ENCODE measurements at regions not wholly inside any gene's neighbourhood (a gene's known extent, or its start where the extent isn't known, plus 50 kb on each side); places are given as distances from the start of the nearest gene placed in this dataset.
"Not testable (repeated sequence)": the region's sequence is repeated elsewhere in the genome, so short reads cannot be mapped to it uniquely, and the experiment has no call there.

DNA sequence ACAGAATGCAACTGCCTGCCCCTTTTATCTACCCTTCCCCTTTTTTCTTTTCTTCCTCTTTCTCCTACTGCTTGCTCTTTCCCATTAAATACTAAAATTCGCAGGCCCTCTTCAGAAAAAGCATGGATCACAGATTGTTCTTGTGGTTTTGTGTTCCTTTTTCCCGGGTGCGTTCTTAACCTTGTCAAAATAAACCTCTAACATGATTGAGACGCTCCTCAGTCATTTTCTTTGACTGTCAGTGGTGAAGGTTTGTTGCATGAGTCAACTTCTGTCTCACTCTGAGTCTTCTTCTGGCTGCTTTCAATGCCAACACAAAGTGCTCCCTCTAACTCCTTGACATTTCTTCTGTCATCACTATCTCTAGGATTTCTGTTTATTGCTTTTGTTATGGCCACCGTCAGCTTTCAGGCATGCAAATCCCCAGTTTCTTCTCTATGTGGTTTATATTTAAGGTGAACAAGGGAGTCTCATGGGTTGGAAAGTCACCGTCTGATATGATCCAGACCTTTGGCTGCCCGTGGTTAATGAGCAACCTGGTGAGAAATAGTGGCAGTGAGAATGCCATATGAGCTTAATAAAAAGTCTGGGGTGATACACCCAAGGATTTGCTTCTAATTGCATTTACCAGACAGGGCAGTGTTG, 338.4 kb downstream of the CNTNAP3B start:
- not testable (repeated sequence) for TF ChIP-seq TP53 (CRISPR knock-in tag; IDR thresholded peaks at IDR 0.05); RAD21 (conservative IDR thresholded peaks at IDR 0.05 in 1 of 2, IDR thresholded peaks at IDR 0.05 in 1 of 2); SMC3 (IDR thresholded peaks at IDR 0.05); CHD2 (IDR thresholded peaks at IDR 0.05; ENCODE audit: low read length, partially characterized antibody)
- TF ChIP-seq, protein P1, sequence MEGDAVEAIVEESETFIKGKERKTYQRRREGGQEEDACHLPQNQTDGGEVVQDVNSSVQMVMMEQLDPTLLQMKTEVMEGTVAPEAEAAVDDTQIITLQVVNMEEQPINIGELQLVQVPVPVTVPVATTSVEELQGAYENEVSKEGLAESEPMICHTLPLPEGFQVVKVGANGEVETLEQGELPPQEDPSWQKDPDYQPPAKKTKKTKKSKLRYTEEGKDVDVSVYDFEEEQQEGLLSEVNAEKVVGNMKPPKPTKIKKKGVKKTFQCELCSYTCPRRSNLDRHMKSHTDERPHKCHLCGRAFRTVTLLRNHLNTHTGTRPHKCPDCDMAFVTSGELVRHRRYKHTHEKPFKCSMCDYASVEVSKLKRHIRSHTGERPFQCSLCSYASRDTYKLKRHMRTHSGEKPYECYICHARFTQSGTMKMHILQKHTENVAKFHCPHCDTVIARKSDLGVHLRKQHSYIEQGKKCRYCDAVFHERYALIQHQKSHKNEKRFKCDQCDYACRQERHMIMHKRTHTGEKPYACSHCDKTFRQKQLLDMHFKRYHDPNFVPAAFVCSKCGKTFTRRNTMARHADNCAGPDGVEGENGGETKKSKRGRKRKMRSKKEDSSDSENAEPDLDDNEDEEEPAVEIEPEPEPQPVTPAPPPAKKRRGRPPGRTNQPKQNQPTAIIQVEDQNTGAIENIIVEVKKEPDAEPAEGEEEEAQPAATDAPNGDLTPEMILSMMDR (IDR thresholded peaks at IDR 0.05) = not testable (repeated sequence)
- TF ChIP-seq, protein P2, sequence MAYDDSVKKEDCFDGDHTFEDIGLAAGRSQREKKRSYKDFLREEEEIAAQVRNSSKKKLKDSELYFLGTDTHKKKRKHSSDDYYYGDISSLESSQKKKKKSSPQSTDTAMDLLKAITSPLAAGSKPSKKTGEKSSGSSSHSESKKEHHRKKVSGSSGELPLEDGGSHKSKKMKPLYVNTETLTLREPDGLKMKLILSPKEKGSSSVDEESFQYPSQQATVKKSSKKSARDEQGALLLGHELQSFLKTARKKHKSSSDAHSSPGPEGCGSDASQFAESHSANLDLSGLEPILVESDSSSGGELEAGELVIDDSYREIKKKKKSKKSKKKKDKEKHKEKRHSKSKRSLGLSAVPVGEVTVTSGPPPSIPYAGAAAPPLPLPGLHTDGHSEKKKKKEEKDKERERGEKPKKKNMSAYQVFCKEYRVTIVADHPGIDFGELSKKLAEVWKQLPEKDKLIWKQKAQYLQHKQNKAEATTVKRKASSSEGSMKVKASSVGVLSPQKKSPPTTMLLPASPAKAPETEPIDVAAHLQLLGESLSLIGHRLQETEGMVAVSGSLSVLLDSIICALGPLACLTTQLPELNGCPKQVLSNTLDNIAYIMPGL (CRISPR knock-in tag; IDR thresholded peaks at IDR 0.05; ENCODE audit: borderline replicate concordance) = not testable (repeated sequence)
- TF ChIP-seq, protein P3, sequence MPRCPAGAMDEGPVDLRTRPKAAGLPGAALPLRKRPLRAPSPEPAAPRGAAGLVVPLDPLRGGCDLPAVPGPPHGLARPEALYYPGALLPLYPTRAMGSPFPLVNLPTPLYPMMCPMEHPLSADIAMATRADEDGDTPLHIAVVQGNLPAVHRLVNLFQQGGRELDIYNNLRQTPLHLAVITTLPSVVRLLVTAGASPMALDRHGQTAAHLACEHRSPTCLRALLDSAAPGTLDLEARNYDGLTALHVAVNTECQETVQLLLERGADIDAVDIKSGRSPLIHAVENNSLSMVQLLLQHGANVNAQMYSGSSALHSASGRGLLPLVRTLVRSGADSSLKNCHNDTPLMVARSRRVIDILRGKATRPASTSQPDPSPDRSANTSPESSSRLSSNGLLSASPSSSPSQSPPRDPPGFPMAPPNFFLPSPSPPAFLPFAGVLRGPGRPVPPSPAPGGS (IDR thresholded peaks at IDR 0.05) = not testable (repeated sequence)
- TF ChIP-seq, protein P4, sequence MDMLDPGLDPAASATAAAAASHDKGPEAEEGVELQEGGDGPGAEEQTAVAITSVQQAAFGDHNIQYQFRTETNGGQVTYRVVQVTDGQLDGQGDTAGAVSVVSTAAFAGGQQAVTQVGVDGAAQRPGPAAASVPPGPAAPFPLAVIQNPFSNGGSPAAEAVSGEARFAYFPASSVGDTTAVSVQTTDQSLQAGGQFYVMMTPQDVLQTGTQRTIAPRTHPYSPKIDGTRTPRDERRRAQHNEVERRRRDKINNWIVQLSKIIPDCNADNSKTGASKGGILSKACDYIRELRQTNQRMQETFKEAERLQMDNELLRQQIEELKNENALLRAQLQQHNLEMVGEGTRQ (IDR thresholded peaks at IDR 0.05) = not testable (repeated sequence)
- TF ChIP-seq, protein P5, sequence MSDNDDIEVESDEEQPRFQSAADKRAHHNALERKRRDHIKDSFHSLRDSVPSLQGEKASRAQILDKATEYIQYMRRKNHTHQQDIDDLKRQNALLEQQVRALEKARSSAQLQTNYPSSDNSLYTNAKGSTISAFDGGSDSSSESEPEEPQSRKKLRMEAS (IDR thresholded peaks at IDR 0.05) = not testable (repeated sequence)
